ENCODE measurements at regions not wholly inside any gene's neighbourhood (a gene's known extent, or its start where the extent isn't known, plus 50 kb on each side); places are given as distances from the start of the nearest gene placed in this dataset.

DNA sequence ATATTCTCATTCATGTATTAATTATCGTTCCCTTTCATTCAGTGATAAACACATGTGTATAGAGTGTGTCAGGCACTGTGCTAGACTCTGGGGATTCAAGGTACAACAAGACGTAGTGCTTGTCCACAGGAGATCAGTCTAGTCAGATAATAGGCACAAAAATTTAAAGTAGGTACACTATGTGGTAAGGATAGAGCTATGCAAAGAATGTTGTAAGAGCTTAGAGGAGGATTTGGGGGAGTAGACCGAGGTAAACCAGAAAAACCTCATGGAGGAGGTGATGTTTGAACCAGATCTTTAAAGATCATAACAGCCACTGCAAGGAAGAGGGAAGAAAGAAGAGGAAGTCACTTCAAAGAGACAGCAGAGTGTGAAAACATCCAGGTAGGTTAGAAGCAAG is 256.9 kb upstream of the DDX18 start:
- no peak overlapping the region for H3K4me3 ChIP-seq (ENCODE audit: low read length)
- TF ChIP-seq, protein P1, sequence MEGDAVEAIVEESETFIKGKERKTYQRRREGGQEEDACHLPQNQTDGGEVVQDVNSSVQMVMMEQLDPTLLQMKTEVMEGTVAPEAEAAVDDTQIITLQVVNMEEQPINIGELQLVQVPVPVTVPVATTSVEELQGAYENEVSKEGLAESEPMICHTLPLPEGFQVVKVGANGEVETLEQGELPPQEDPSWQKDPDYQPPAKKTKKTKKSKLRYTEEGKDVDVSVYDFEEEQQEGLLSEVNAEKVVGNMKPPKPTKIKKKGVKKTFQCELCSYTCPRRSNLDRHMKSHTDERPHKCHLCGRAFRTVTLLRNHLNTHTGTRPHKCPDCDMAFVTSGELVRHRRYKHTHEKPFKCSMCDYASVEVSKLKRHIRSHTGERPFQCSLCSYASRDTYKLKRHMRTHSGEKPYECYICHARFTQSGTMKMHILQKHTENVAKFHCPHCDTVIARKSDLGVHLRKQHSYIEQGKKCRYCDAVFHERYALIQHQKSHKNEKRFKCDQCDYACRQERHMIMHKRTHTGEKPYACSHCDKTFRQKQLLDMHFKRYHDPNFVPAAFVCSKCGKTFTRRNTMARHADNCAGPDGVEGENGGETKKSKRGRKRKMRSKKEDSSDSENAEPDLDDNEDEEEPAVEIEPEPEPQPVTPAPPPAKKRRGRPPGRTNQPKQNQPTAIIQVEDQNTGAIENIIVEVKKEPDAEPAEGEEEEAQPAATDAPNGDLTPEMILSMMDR (conservative IDR thresholded peaks at IDR 0.05; ENCODE audit: low read depth, low read length), result no peak
- no peak for DNase-seq (ENCODE audit: low read depth)

DNA sequence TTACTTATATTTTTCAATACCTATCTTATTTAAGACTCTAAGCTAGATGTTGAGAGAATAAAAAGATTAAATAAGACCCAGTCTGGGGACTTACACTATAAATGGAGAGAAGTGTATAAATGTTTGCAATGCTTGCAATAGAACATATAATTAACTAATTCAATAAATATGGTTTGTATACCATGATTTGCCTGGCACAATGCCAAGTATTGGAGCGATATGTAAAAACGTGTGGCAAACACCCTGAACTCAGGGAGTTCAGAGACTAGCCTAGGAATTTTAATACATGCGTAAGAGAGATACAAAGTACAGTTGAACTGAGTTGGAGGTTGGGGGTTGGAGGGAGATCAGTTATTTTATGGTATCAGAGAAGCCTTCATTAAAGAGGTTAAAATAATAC is 251.8 kb upstream of the DDX18 start:
- no peak for DNase-seq (ENCODE audit: low read depth)
- no peak overlapping the region for H3K4me3 ChIP-seq (ENCODE audit: low read length)
- TF ChIP-seq, protein P1 (conservative IDR thresholded peaks at IDR 0.05; ENCODE audit: low read depth, low read length), result no peak

DNA sequence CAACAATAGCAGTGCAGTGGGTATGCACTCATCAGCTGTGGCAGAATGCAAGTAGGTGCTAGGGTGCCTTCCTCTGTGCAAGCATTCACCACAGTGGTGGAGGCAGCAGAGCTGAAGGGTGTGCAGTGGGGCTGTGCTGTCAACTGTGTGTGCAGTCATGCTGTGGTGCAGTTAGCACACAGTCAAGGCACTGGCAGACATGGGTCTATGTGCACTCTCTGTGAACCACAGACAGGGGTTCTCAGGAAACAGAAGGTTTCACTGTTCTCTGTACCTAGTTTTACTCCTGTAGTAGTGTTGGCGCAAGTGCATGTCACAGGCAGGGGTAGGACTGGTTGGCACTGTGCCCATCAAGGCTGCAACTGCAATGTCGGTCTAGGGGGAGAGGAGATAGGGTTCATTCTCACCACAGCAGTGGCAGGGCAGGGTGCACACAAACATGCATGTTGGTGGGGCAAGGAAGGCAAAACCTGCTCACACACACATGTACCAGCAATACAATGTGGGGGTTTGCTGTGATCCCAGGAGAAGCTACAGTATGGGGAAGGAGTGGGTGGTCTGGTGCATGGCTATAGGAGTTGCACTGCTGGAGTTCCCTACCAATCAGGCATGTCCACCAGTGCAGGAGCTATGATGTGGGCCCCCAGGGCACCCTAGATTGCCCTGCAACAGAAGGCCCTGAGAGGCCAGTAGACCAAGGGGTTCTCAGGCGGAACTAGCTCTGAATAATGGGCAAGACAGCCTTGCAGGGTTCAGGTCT is 242.7 kb upstream of the DDX18 start:
- DNase-seq (ENCODE audit: low read depth), result no peak
- TF ChIP-seq, protein P1 (conservative IDR thresholded peaks at IDR 0.05; ENCODE audit: low read depth, low read length), result no peak
- H3K4me3 ChIP-seq (ENCODE audit: low read length), result no peak overlapping the region

DNA sequence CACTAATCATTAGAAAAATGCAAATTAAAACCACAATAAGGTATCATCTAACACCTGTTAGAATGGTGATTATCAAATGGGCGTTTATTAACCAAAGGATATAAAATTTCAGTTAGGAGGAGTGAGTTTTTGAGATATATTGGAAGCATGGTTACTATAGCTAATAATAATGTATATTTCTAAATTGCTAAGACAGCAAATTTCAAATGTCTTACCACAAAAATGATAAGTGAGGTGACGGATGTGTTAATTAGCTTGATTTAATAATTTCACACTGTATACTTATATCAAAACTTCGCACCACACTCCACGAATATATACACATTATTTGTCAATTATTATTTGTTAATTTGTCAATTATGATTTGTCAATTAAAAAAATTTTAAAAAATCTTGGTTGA is 227.2 kb upstream of the DDX18 start:
- no peak for DNase-seq (ENCODE audit: low read depth)
- H3K4me3 ChIP-seq (ENCODE audit: low read length), result no peak overlapping the region
- TF ChIP-seq, protein P1 (conservative IDR thresholded peaks at IDR 0.05; ENCODE audit: low read depth, low read length), result no peak

DNA sequence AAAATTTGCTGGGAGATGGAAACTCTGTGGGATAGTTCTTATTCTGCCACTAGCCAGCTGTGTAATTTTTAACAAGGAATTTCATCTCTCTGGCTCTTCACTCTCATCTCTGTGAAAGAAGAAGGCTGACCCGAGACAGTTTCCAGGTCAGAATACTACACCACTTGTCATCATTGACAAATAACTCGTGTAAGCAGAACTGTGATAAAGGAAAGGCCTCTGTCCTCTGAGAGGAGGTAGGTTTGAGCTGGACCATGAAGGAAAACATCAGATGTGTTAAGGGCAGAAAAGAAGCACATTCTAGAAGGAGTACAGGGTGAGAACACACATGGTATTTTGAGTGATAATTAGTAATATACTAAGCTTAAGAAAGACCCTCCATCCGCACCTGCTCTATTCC is 211.4 kb upstream of the DDX18 start:
- DNase-seq (ENCODE audit: low read depth), result no peak
- TF ChIP-seq, protein P1 (conservative IDR thresholded peaks at IDR 0.05; ENCODE audit: low read depth, low read length), result no peak

DNA sequence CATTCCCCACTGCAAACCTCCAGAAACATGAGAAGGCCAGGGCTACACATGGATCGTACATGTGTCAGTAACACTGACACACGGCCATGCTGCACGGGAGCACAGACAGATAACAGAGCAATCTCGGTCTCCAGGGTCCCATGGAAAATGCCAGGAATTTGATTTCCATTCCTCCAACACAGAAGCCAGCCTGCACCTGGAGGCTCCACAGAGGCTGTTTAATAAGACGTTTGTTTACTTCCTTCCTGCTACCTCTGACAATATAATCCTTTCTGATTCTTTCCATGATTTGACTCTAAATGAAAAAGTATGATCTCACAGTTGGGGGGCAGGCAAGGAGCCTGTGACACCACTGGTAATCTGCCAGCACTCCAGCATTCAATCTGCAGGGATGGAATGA is 210.9 kb upstream of the DDX18 start:
- no peak overlapping the region for H3K4me3 ChIP-seq (ENCODE audit: low read length)
- no peak for DNase-seq (ENCODE audit: low read depth)
- TF ChIP-seq, protein P1 (conservative IDR thresholded peaks at IDR 0.05; ENCODE audit: low read depth, low read length), result no peak

More for the DNA sequence above, 211.4 kb upstream of the DDX18 start:
- H3K4me3 ChIP-seq (ENCODE audit: low read length), result no peak overlapping the region

DNA sequence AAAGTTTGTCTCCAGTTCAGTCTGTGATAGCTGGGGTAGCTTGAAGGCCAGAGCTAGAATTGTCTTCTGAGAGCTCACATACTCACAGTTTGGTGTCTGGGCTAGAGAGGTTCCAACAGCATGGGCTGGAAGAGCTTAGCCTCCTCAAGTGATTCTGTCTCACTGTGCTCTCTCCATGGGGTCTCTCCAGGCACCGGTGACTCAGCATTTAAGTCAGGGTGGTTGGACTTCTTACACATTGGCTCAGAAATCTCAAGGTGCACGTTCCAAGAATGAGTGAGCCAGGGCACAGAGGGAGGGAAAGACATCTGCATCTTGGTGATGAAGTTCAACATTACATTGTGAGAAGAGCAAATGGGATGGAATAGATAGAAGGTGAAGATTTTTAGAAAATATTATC is 207.3 kb upstream of the DDX18 start:
- TF ChIP-seq, protein P1 (conservative IDR thresholded peaks at IDR 0.05; ENCODE audit: low read depth, low read length), result no peak
- no peak for DNase-seq (ENCODE audit: low read depth)
- no peak overlapping the region for H3K4me3 ChIP-seq (ENCODE audit: low read length)

Measured in retinal pigment epithelial cell (primary cell).